WTC11 (cell line): ENCODE measurements at regions not wholly inside any gene's neighbourhood (a gene's known extent, or its start where the extent isn't known, plus 50 kb on each side); places are given as distances from the start of the nearest gene placed in this dataset.

Experiments
- ATAC-seq: fragments of 200-7000 bp; cut with Tn5 transposase; 2 replicates; pipeline ENCODE4 v1.10.0; 2021; ENCODE audit warnings: mild to moderate bottlenecking, moderate library complexity
- CTCF ChIA-PET: fragments of 300-600 bp; sonication (Branson Sonifier 250); formaldehyde crosslinking; loops from one replicate; lab custom pipeline; 2021; ENCODE audit warnings: antibody characterized with exemption; lab: Charles Lee
- POLR2A ChIA-PET: fragments of 350-600 bp; sonication (Branson Sonifier 250); formaldehyde crosslinking; loops from one replicate; lab custom pipeline; 2021; ENCODE audit warnings: antibody characterized with exemption; lab: Charles Lee
- DNase-seq: peaks from one replicate; pipeline ENCODE4 v3.0.0; 2021; ENCODE audit warnings: low spot score
- H3K27ac Mint-ChIP-seq: 2 replicates; pipeline ENCODE4 v1.8.0; 2021; ENCODE audit warnings: mixed read lengths
- H3K27me3 Mint-ChIP-seq: 2 replicates; pipeline ENCODE4 v1.8.0; 2021; ENCODE audit warnings: low read depth, mild to moderate bottlenecking, moderate library complexity, mixed read lengths
- H3K36me3 Mint-ChIP-seq: 2 replicates; pipeline ENCODE4 v1.8.0; 2021; ENCODE audit warnings: mixed read lengths
- H3K4me1 Mint-ChIP-seq: 2 replicates; pipeline ENCODE4 v1.8.0; 2022; ENCODE audit warnings: mixed read lengths
- H3K4me3 Mint-ChIP-seq: 2 replicates; pipeline ENCODE4 v1.8.0; 2021; ENCODE audit warnings: mild to moderate bottlenecking, moderate library complexity, mixed read lengths
- H3K9me3 Mint-ChIP-seq: 2 replicates; pipeline ENCODE4 v1.8.0; 2021; ENCODE audit warnings: mixed read lengths
- ATF1 ChIP-seq: sonication (generic); formaldehyde crosslinking; IDR thresholded peaks from 2 replicates; pipeline ENCODE4 v1.8.1; 2023; ENCODE audit warnings: mild to moderate bottlenecking, moderate library complexity, missing genetic modification reagents
- ATF3 ChIP-seq: sonication (generic); formaldehyde crosslinking; conservative IDR thresholded peaks from 2 replicates; pipeline ENCODE4 v1.8.1; 2022; ENCODE audit warnings: mild to moderate bottlenecking, missing genetic modification reagents
- ATF6 ChIP-seq: sonication (generic); formaldehyde crosslinking; IDR thresholded peaks from 2 replicates; pipeline ENCODE4 v1.8.1; 2023; ENCODE audit warnings: mild to moderate bottlenecking, missing genetic modification reagents
- CDX4 ChIP-seq: fragments of 250-450 bp; sonication (Bioruptor Pico); IDR thresholded peaks from 2 replicates; pipeline ENCODE4 v1.9.0; 2021; ENCODE audit warnings: moderate library complexity, mild to moderate bottlenecking, inconsistent platforms, borderline replicate concordance
- CREM ChIP-seq: sonication (generic); formaldehyde crosslinking; IDR thresholded peaks from 2 replicates; pipeline ENCODE4 v1.8.1; 2022; ENCODE audit warnings: mild to moderate bottlenecking, missing genetic modification reagents, moderate library complexity
- CTCF ChIP-seq: fragments of 200-600 bp; IDR thresholded peaks from 2 replicates; pipeline ENCODE4 v1.8.0; 2022; ENCODE audit warnings: antibody characterized with exemption
- EMX1 ChIP-seq: fragments of 250-450 bp; sonication (Bioruptor Pico); IDR thresholded peaks from 2 replicates; pipeline ENCODE4 v1.8.0; 2021; ENCODE audit warnings: mild to moderate bottlenecking
- GABPB1 ChIP-seq: sonication (generic); formaldehyde crosslinking; IDR thresholded peaks from 2 replicates; pipeline ENCODE4 v1.8.1; 2023; ENCODE audit warnings: mild to moderate bottlenecking, missing genetic modification reagents
- JUN ChIP-seq: sonication (generic); formaldehyde crosslinking; IDR thresholded peaks from 2 replicates; pipeline ENCODE4 v1.8.0; 2023; ENCODE audit warnings: mild to moderate bottlenecking, missing genetic modification reagents
- MAX ChIP-seq: sonication (generic); formaldehyde crosslinking; IDR thresholded peaks from 2 replicates; pipeline ENCODE4 v1.8.0; 2022; ENCODE audit warnings: mild to moderate bottlenecking, missing genetic modification reagents
- NFATC4 ChIP-seq: fragments of 250-450 bp; sonication (Bioruptor Pico); IDR thresholded peaks from 2 replicates; pipeline ENCODE4 v1.9.0; 2021; ENCODE audit warnings: mild to moderate bottlenecking
- NR1H2 ChIP-seq: sonication (generic); formaldehyde crosslinking; IDR thresholded peaks from 2 replicates; pipeline ENCODE4 v1.9.0; 2021; ENCODE audit warnings: mild to moderate bottlenecking, moderate library complexity, missing genetic modification reagents
- NR3C1 ChIP-seq: sonication (generic); formaldehyde crosslinking; conservative IDR thresholded peaks from 2 replicates; pipeline ENCODE4 v1.8.1; 2023; ENCODE audit warnings: low read depth, mild to moderate bottlenecking, missing genetic modification reagents
- OVOL2 ChIP-seq: fragments of 250-450 bp; sonication (Bioruptor Pico); IDR thresholded peaks from 2 replicates; pipeline ENCODE4 v1.9.0; 2021; ENCODE audit warnings: mild to moderate bottlenecking, borderline replicate concordance
- RORB ChIP-seq: fragments of 250-450 bp; sonication (Bioruptor Pico); IDR thresholded peaks from 2 replicates; pipeline ENCODE4 v1.9.0; 2021; ENCODE audit warnings: mild to moderate bottlenecking
- SOX15 ChIP-seq: fragments of 250-450 bp; sonication (Bioruptor Pico); IDR thresholded peaks from 2 replicates; pipeline ENCODE4 v1.9.0; 2021; ENCODE audit warnings: mild to moderate bottlenecking
- TEAD1 ChIP-seq: sonication (generic); formaldehyde crosslinking; IDR thresholded peaks from 2 replicates; pipeline ENCODE4 v1.8.0; 2022; ENCODE audit warnings: mild to moderate bottlenecking, missing genetic modification reagents
- TEAD4 ChIP-seq: sonication (generic); formaldehyde crosslinking; IDR thresholded peaks from 2 replicates; pipeline ENCODE4 v1.8.0; 2022; ENCODE audit warnings: mild to moderate bottlenecking, missing genetic modification reagents
- ZBTB21 ChIP-seq: sonication (generic); formaldehyde crosslinking; IDR thresholded peaks from 2 replicates; pipeline ENCODE4 v1.8.1; 2023; ENCODE audit warnings: mild to moderate bottlenecking, missing genetic modification reagents, borderline replicate concordance
- ZNF219 ChIP-seq: sonication (generic); formaldehyde crosslinking; IDR thresholded peaks from 2 replicates; pipeline ENCODE4 v1.8.0; 2023; ENCODE audit warnings: missing genetic modification reagents, mild to moderate bottlenecking, borderline replicate concordance
- ZNF263 ChIP-seq: sonication (generic); formaldehyde crosslinking; IDR thresholded peaks from 2 replicates; pipeline ENCODE4 v1.8.1; 2022; ENCODE audit warnings: low read depth, mild to moderate bottlenecking, moderate library complexity, missing genetic modification reagents
- ZNF423 ChIP-seq: fragments of 250-450 bp; sonication (Bioruptor Pico); IDR thresholded peaks from 2 replicates; pipeline ENCODE4 v2.1.2; 2022; ENCODE audit warnings: mild to moderate bottlenecking, moderate library complexity
- ZNF512 ChIP-seq: sonication (generic); formaldehyde crosslinking; IDR thresholded peaks from 2 replicates; pipeline ENCODE4 v1.8.1; 2022; ENCODE audit warnings: missing genetic modification reagents, borderline replicate concordance
- ZNF671 ChIP-seq: fragments of 250-450 bp; sonication (Bioruptor Pico); IDR thresholded peaks from 2 replicates; pipeline ENCODE4 v1.8.0; 2021; ENCODE audit warnings: mild to moderate bottlenecking

GRCh38 chr11:71071736-71072509, 180.5 kb downstream of the SHANK2 start:
- CTCF ChIA-PET = no interaction called here
- H3K9me3 Mint-ChIP-seq = no peaks in the 10 kb centered on the region; the same call in 1 of the 2 replicates
- no peak for DNase-seq
- no peak overlapping the region for H3K27ac Mint-ChIP-seq
- no peak for ATAC-seq
- H3K36me3 Mint-ChIP-seq = peaks cover 33% of the 10 kb centered on the region
- no peak overlapping the region for H3K4me3 Mint-ChIP-seq
- TF ChIP-seq CTCF (no peak), CDX4 (CRISPR knock-in tag) (no peak), JUN (CRISPR knock-in tag) (no peak), MAX (CRISPR knock-in tag) (no peak), ZNF219 (CRISPR knock-in tag) (no peak), ATF6 (no peak), RORB (CRISPR knock-in tag) (no peak), NR1H2 (CRISPR knock-in tag) (no peak), ZNF263 (no peak), EMX1 (CRISPR knock-in tag) (no peak), TEAD1 (CRISPR knock-in tag) (no peak)
- TF ChIP-seq, all 79 proteins: peak for 0
- Mint-ChIP-seq H3K27me3 (no peaks in the 10 kb centered on the region), H3K4me1 (peaks cover 5% of the 10 kb centered on the region)
- POLR2A ChIA-PET = no interaction called here

- peaks cover 28% of the 10 kb centered on the region for H3K36me3 Mint-ChIP-seq
- H3K9me3 Mint-ChIP-seq = no peaks in the 10 kb centered on the region; the same call in 1 of the 2 replicates
- no peaks in the 10 kb centered on the region for H3K27me3 Mint-ChIP-seq
- H3K4me3 Mint-ChIP-seq = no peak overlapping the region
- peak overlapping the region; percentile 57; the same call in 1 of the 2 replicates for H3K27ac Mint-ChIP-seq
- DNase-seq = no peak
- CTCF ChIA-PET = no interaction called here
- ATAC-seq = no peak
- no peaks in the 10 kb centered on the region for H3K4me1 Mint-ChIP-seq
- POLR2A ChIA-PET = no interaction called here
- TF ChIP-seq CREM (CRISPR knock-in tag) = no peak
- TF ChIP-seq NFATC4 (CRISPR knock-in tag) = no peak
- TF ChIP-seq NR1H2 (CRISPR knock-in tag) = no peak
- no peak for TF ChIP-seq ATF3
- no peak for TF ChIP-seq ATF1 (CRISPR knock-in tag)
- no peak for TF ChIP-seq TEAD4 (CRISPR knock-in tag)
- no peak for TF ChIP-seq TEAD1 (CRISPR knock-in tag)
- no peak for TF ChIP-seq ZNF671
- TF ChIP-seq RORB (CRISPR knock-in tag) = no peak
- TF ChIP-seq ZNF512 (CRISPR knock-in tag) = no peak
- no peak for TF ChIP-seq ATF6
- no peak for TF ChIP-seq ZNF423 (CRISPR knock-in tag)
- TF ChIP-seq ZBTB21 (CRISPR knock-in tag) = no peak
- TF ChIP-seq OVOL2 (CRISPR knock-in tag) = no peak
- no peak for TF ChIP-seq SOX15
- no peak for TF ChIP-seq GABPB1 (CRISPR knock-in tag)
- TF ChIP-seq NR3C1 = no peak
Observed at GRCh38 chr11:71070490-71071453, 181.6 kb downstream of the SHANK2 start.
